Epithelial cell of prostate (primary cell): ENCODE measurements at regions not wholly inside any gene's neighbourhood (a gene's known extent, or its start where the extent isn't known, plus 50 kb on each side); places are given as distances from the start of the nearest gene placed in this dataset.

Experiments
- DNase-seq: peaks from one replicate; pipeline ENCODE4 v3.0.0-alpha.2; 2011; ENCODE audit warnings: low read depth, low spot score
- H3K27ac ChIP-seq: fragments of 450-650 bp; 2 replicates; pipeline ENCODE4 v1.5.1; 2017; ENCODE audit warnings: mild to moderate bottlenecking

GRCh38 chr13:106819413-106820180, 251.7 kb upstream of the ARGLU1 start:
- no peak for DNase-seq
- no peak overlapping the region for H3K27ac ChIP-seq

GRCh38 chr13:106818971-106819370, 251.0 kb upstream of the ARGLU1 start:
- no peak overlapping the region for H3K27ac ChIP-seq
- DNase-seq = no peak

- DNase-seq = no peak
- no peak overlapping the region for H3K27ac ChIP-seq
Measured at GRCh38 chr13:106815545-106815944, 247.6 kb upstream of the ARGLU1 start.

- no peak for DNase-seq
- H3K27ac ChIP-seq = no peak overlapping the region
Measured at GRCh38 chr13:106814463-106814862, 246.5 kb upstream of the ARGLU1 start.

- no peak for DNase-seq
- H3K27ac ChIP-seq = no peak overlapping the region
Measured at GRCh38 chr13:106810069-106810468, 242.1 kb upstream of the ARGLU1 start.

- no peak for DNase-seq
- no peak overlapping the region for H3K27ac ChIP-seq
Measured at GRCh38 chr13:106804991-106805390, 237.1 kb upstream of the ARGLU1 start.

- no peak for DNase-seq
- no peak overlapping the region for H3K27ac ChIP-seq
Measured at GRCh38 chr13:106802917-106803316, 235.0 kb upstream of the ARGLU1 start.

GRCh38 chr13:106799781-106800335, 231.9 kb upstream of the ARGLU1 start:
- no peak overlapping the region for H3K27ac ChIP-seq
- DNase-seq = no peak

GRCh38 chr13:106797081-106797640, 229.2 kb upstream of the ARGLU1 start:
- DNase-seq = no peak
- H3K27ac ChIP-seq = no peak overlapping the region

- H3K27ac ChIP-seq = no peak overlapping the region
- DNase-seq = no peak
Measured at GRCh38 chr13:106796280-106797047, 228.5 kb upstream of the ARGLU1 start.

GRCh38 chr13:106795847-106796246, 227.9 kb upstream of the ARGLU1 start:
- DNase-seq = no peak
- no peak overlapping the region for H3K27ac ChIP-seq

- H3K27ac ChIP-seq = no peak overlapping the region
- DNase-seq = no peak
Measured at GRCh38 chr13:106794117-106794516, 226.2 kb upstream of the ARGLU1 start.

- DNase-seq = no peak
- H3K27ac ChIP-seq = no peak overlapping the region
Measured at GRCh38 chr13:106789911-106790310, 222.0 kb upstream of the ARGLU1 start.

- no peak overlapping the region for H3K27ac ChIP-seq
- DNase-seq = no peak
Measured at GRCh38 chr13:106786006-106786563, 218.1 kb upstream of the ARGLU1 start.

GRCh38 chr13:106774621-106775020, 206.7 kb upstream of the ARGLU1 start:
- no peak overlapping the region for H3K27ac ChIP-seq
- no peak for DNase-seq

- DNase-seq = no peak
- H3K27ac ChIP-seq = no peak overlapping the region
Measured at GRCh38 chr13:106772006-106772601, 204.2 kb upstream of the ARGLU1 start.

GRCh38 chr13:106768991-106769390, 201.1 kb upstream of the ARGLU1 start:
- DNase-seq = no peak

GRCh38 chr13:106762708-106763107, 194.8 kb upstream of the ARGLU1 start:
- no peak for DNase-seq
- no peak overlapping the region for H3K27ac ChIP-seq

More at GRCh38 chr13:106768991-106769390, 201.1 kb upstream of the ARGLU1 start:
- no peak overlapping the region for H3K27ac ChIP-seq

- H3K27ac ChIP-seq = no peak overlapping the region
- DNase-seq = no peak
Measured at GRCh38 chr13:106756446-106756845, 188.5 kb upstream of the ARGLU1 start.

- H3K27ac ChIP-seq = no peak overlapping the region
- DNase-seq = no peak
Measured at GRCh38 chr13:106755542-106755941, 187.6 kb upstream of the ARGLU1 start.
